ENCODE measurements at regions not wholly inside any gene's neighbourhood (a gene's known extent, or its start where the extent isn't known, plus 50 kb on each side); places are given as distances from the start of the nearest gene placed in this dataset.

- no peak for TF ChIP-seq CTCF (IDR thresholded peaks at IDR 0.05 in 4 of 5, conservative IDR thresholded peaks at IDR 0.05 in 1 of 5)
- TF ChIP-seq POLR2A (IDR thresholded peaks at IDR 0.05): no peak
Measured at GRCh38 chr5:57581772-57582171, 99.2 kb upstream of the ACTBL2 start.
